H1 (cell line): ENCODE measurements at regions not wholly inside any gene's neighbourhood (a gene's known extent, or its start where the extent isn't known, plus 50 kb on each side); places are given as distances from the start of the nearest gene placed in this dataset.

ENCODE experiments used
- CTCF ChIA-PET: fragments of 300-600 bp; sonication (Branson Sonifier 250); formaldehyde crosslinking; loops from one replicate; lab custom pipeline; 2021; ENCODE audit not compliant: partially characterized antibody; lab: Charles Lee
- POLR2A ChIA-PET: fragments of 300-600 bp; sonication (Branson Sonifier 250); formaldehyde crosslinking; loops from one replicate; lab custom pipeline; 2021; ENCODE audit warnings: inconsistent platforms; ENCODE audit not compliant: partially characterized antibody; lab: Charles Lee
- DNase-seq, 2 experiments: peaks; one replicate each; pipeline versions ENCODE4 v3.0.0 to v3.0.0-alpha.2; 2010 to 2022; ENCODE audit warnings: low spot score in 2 of 2, low read depth in 1 of 2, mixed read lengths in 1 of 2
- FAIRE-seq: peaks from 2 replicates; lab custom pipeline; 2011; peaks lifted over from hg19 to GRCh38; lab: Jason Lieb, UNC
- H2AFZ ChIP-seq: 2 replicates; pipeline ENCODE4 v1.8.1; 2012; ENCODE audit warnings: low read length, inconsistent platforms
- H2AK5ac ChIP-seq: 2 replicates; pipeline ENCODE4 v1.6.1; 2013; ENCODE audit warnings: low read depth, low read length
- H2BK120ac ChIP-seq: replicated peaks from 2 replicates; pipeline ENCODE3; 2013; ENCODE audit warnings: low read depth, low read length, inconsistent platforms
- H2BK12ac ChIP-seq: 2 replicates; pipeline ENCODE4 v1.6.1; 2013; ENCODE audit warnings: low read depth, low read length
- H2BK15ac ChIP-seq: 2 replicates; pipeline ENCODE4 v1.6.1; 2013; ENCODE audit warnings: low read length
- H2BK20ac ChIP-seq: 2 replicates; pipeline ENCODE4 v1.6.1; 2013; ENCODE audit warnings: low read length
- H2BK5ac ChIP-seq: 2 replicates; pipeline ENCODE4 v1.6.1; 2013; ENCODE audit warnings: low read depth, low read length
- H3K14ac ChIP-seq: 2 replicates; pipeline ENCODE4 v1.6.1; 2013; ENCODE audit warnings: inconsistent platforms; ENCODE audit not compliant: insufficient read length
- H3K18ac ChIP-seq: 2 replicates; pipeline ENCODE4 v1.6.1; 2013; ENCODE audit warnings: low read length; ENCODE audit errors: extremely low read depth
- H3K23ac ChIP-seq: 2 replicates; pipeline ENCODE4 v1.6.1; 2013; ENCODE audit warnings: inconsistent platforms; ENCODE audit not compliant: insufficient read length
- H3K23me2 ChIP-seq: 2 replicates; pipeline ENCODE4 v1.6.1; 2013; ENCODE audit warnings: low read depth, low read length
- H3K27ac ChIP-seq: 2 replicates; pipeline ENCODE4 v1.6.1; 2011; ENCODE audit warnings: low read depth, low read length, inconsistent platforms
- H3K27me3 ChIP-seq, 4 experiments: replicated peaks in 1 of 4; 1 replicate in 1 of 4; 2 replicates in 3 of 4; pipeline versions ENCODE4 v1.6.1 to v1.8.1; 2011 to 2013; ENCODE audit warnings: low read length in 3 of 4, mild to moderate bottlenecking in 3 of 4, inconsistent platforms in 2 of 4, mixed read lengths in 2 of 4, moderate library complexity in 1 of 4; ENCODE audit not compliant: control insufficient read depth in 3 of 4, insufficient read depth in 3 of 4; ENCODE audit errors: extremely low read depth in 1 of 4
- H3K36me3 ChIP-seq, 4 experiments: 2 replicates each; pipeline versions ENCODE4 v1.6.1 to v1.8.1; 2011 to 2013; ENCODE audit warnings: mild to moderate bottlenecking in 4 of 4, low read length in 3 of 4, moderate library complexity in 2 of 4, control low read depth in 1 of 4, inconsistent platforms in 1 of 4; ENCODE audit not compliant: insufficient read depth in 4 of 4, control insufficient read depth in 2 of 4
- H3K4ac ChIP-seq: replicated peaks from 2 replicates; pipeline ENCODE3; 2013; ENCODE audit warnings: low read length, low read depth, mixed read lengths, inconsistent platforms; ENCODE audit not compliant: insufficient read length
- H3K4me1 ChIP-seq, 4 experiments: replicated peaks in 1 of 4; 1 replicate in 1 of 4; 2 replicates in 3 of 4; pipeline versions ENCODE4 v1.6.1 to v1.8.1; 2011 to 2013; ENCODE audit warnings: low read length in 3 of 4, inconsistent platforms in 2 of 4, mixed read lengths in 1 of 4; ENCODE audit not compliant: insufficient read depth in 4 of 4, control insufficient read depth in 3 of 4
- H3K4me2 ChIP-seq, 2 experiments: 2 replicates each; pipeline versions ENCODE4 v1.6.1 to v1.8.1; 2011 to 2013; ENCODE audit warnings: low read depth in 2 of 2, low read length in 2 of 2, control low read depth in 1 of 2, inconsistent platforms in 1 of 2, mild to moderate bottlenecking in 1 of 2; ENCODE audit not compliant: insufficient read depth in 1 of 2
- H3K4me3 ChIP-seq, 4 experiments: fragments of 200-600, 300-600 bp in 1 of 4; sonication (generic), shearing (Covaris generic), sonication (Bioruptor Twin) in 1 of 4; 2 replicates each; pipeline versions ENCODE4 v1.5.1 to v1.8.1; 2011 to 2016; ENCODE audit warnings: low read length in 4 of 4, low read depth in 3 of 4, control low read depth in 2 of 4, inconsistent platforms in 2 of 4, mild to moderate bottlenecking in 2 of 4, mixed read lengths in 1 of 4, moderate library complexity in 1 of 4; ENCODE audit not compliant: insufficient read depth in 2 of 4; ENCODE audit errors: extremely low read depth in 1 of 4
- H3K56ac ChIP-seq: replicated peaks from 2 replicates; pipeline ENCODE3; 2013; ENCODE audit warnings: low read depth, mild to moderate bottlenecking, mixed read lengths, low read length, inconsistent platforms; ENCODE audit not compliant: insufficient read length
- H3K79me1 ChIP-seq: 2 replicates; pipeline ENCODE4 v1.6.1; 2013; ENCODE audit warnings: low read depth, low read length, control low read depth
- H3K79me2 ChIP-seq, 2 experiments: 2 replicates each; pipeline versions ENCODE4 v1.6.1 to v1.8.1; 2012 to 2013; ENCODE audit warnings: low read length in 2 of 2, mild to moderate bottlenecking in 2 of 2, inconsistent platforms in 1 of 2; ENCODE audit not compliant: insufficient read depth in 2 of 2, control insufficient read depth in 1 of 2
- H3K9ac ChIP-seq, 4 experiments: replicated peaks in 1 of 4; 1 replicate in 1 of 4; 2 replicates in 3 of 4; pipeline versions ENCODE4 v1.6.1 to v1.8.1; 2011 to 2013; ENCODE audit warnings: low read depth in 3 of 4, low read length in 3 of 4, control low read depth in 2 of 4, mild to moderate bottlenecking in 2 of 4, moderate library complexity in 2 of 4, inconsistent platforms in 1 of 4; ENCODE audit errors: extremely low read depth in 1 of 4
- H3K9me3 ChIP-seq, 2 experiments: 2 replicates each; pipeline versions ENCODE4 v1.6.1 to v1.8.1; 2012 to 2013; ENCODE audit warnings: mild to moderate bottlenecking in 2 of 2, moderate library complexity in 2 of 2, control low read depth in 1 of 2, inconsistent platforms in 1 of 2, low read depth in 1 of 2, low read length in 1 of 2, mixed read lengths in 1 of 2; ENCODE audit not compliant: insufficient read depth in 2 of 2
- H4K20me1 ChIP-seq, 2 experiments: replicated peaks in 1 of 2; 2 replicates each; pipeline versions ENCODE3 to v1.8.1; 2011 to 2013; ENCODE audit warnings: inconsistent platforms in 2 of 2, low read length in 2 of 2, mild to moderate bottlenecking in 1 of 2; ENCODE audit not compliant: insufficient read depth in 2 of 2, control insufficient read depth in 1 of 2
- H4K5ac ChIP-seq: 2 replicates; pipeline ENCODE4 v1.6.1; 2013; ENCODE audit warnings: low read length, low read depth, mixed read lengths, inconsistent platforms; ENCODE audit not compliant: insufficient read length
- H4K8ac ChIP-seq: 2 replicates; pipeline ENCODE4 v1.8.0; 2013; ENCODE audit warnings: mild to moderate bottlenecking, moderate library complexity, low read length, inconsistent platforms; ENCODE audit not compliant: insufficient read depth; ENCODE audit errors: extremely low read depth
- H4K91ac ChIP-seq: replicated peaks from 2 replicates; pipeline ENCODE3; 2013; ENCODE audit warnings: low read length, mixed read lengths, inconsistent platforms; ENCODE audit not compliant: insufficient read length
- BACH1 ChIP-seq: IDR thresholded peaks from 2 replicates; pipeline ENCODE4 v1.6.1; 2012; ENCODE audit warnings: low read length, improper control_type of control experiment
- CTBP2 ChIP-seq: IDR thresholded peaks from 2 replicates; pipeline ENCODE4 v1.7.0; 2011; ENCODE audit warnings: borderline replicate concordance, mild to moderate bottlenecking, moderate library complexity, mixed read lengths, low read length; ENCODE audit not compliant: insufficient read depth, insufficient read length
- CTCF ChIP-seq, 3 experiments: IDR thresholded peaks; 1 replicate in 2 of 3; 2 replicates in 1 of 3; pipeline versions ENCODE4 v1.5.1 to v1.6.1; 2011; ENCODE audit warnings: low read length in 3 of 3, mild to moderate bottlenecking in 3 of 3, inconsistent platforms in 2 of 3, low read depth in 1 of 3, moderate library complexity in 1 of 3; ENCODE audit not compliant: insufficient read depth in 1 of 3; ENCODE audit errors: control extremely low read depth in 1 of 3
- GABPA ChIP-seq: IDR thresholded peaks from 2 replicates; pipeline ENCODE4 v1.6.1; 2011; ENCODE audit warnings: mild to moderate bottlenecking, low read length, moderate library complexity, borderline replicate concordance; ENCODE audit not compliant: insufficient read depth
- KDM1A ChIP-seq: fragments of 200-600, 300-600 bp; sonication (generic); IDR thresholded peaks from 2 replicates; pipeline ENCODE4 v1.7.1; 2016; ENCODE audit warnings: mild to moderate bottlenecking, low read length, borderline replicate concordance
- KDM4A ChIP-seq: IDR thresholded peaks from one replicate; pipeline ENCODE4 v1.7.1; 2012; ENCODE audit warnings: low read depth, mild to moderate bottlenecking, moderate library complexity, low read length, inconsistent platforms; ENCODE audit not compliant: severe bottlenecking
- KDM5A ChIP-seq: fragments of 200-600 bp; IDR thresholded peaks from 2 replicates; pipeline ENCODE4 v1.7.1; 2012; ENCODE audit warnings: mild to moderate bottlenecking, low read length, inconsistent platforms, mixed read lengths
- PHF8 ChIP-seq: fragments of 200-600 bp; sonication (generic); conservative IDR thresholded peaks from 2 replicates; pipeline ENCODE4 v1.7.1; 2012; ENCODE audit warnings: low read depth, mild to moderate bottlenecking, inconsistent platforms, low read length, moderate library complexity
- RAD21 ChIP-seq, 2 experiments: IDR thresholded peaks in 1 of 2; conservative IDR thresholded peaks in 1 of 2; 2 replicates each; pipeline ENCODE4 v1.6.1; 2011; ENCODE audit warnings: low read depth in 2 of 2, low read length in 2 of 2, improper control_type of control experiment in 1 of 2, inconsistent platforms in 1 of 2, mild to moderate bottlenecking in 1 of 2, moderate library complexity in 1 of 2
- RFX5 ChIP-seq: IDR thresholded peaks from 2 replicates; pipeline ENCODE4 v1.6.1; 2011; ENCODE audit warnings: low read depth, low read length, improper control_type of control experiment, borderline replicate concordance
- SRF ChIP-seq: IDR thresholded peaks from 2 replicates; pipeline ENCODE4 v1.6.1; 2011; ENCODE audit warnings: mild to moderate bottlenecking, low read depth, low read length, moderate library complexity
- WGBS, 2 experiments: shearing (Covaris generic) in 1 of 2; methylation state at CpG; one replicate each; pipeline versions ENCODE4 v1.1.6 to v1.1.7; 2013 to 2015; ENCODE audit warnings: low lambda C conversion rate in 2 of 2, mixed read lengths in 2 of 2, inconsistent platforms in 1 of 2, low coverage in 1 of 2, missing lambda C conversion rate in 1 of 2; ENCODE audit not compliant: insufficient replicate concordance in 2 of 2, insufficient coverage in 1 of 2, insufficient read length in 1 of 2; ENCODE audit errors: extremely low coverage in 1 of 2, missing lambda C conversion rate in 1 of 2; 5-methylcytosine and 5-hydroxymethylcytosine counted together

- Histone ChIP-seq H4K91ac (no peak overlapping the region), H3K36me3 (no peaks in the 10 kb centered on the region), H3K4me3 (no peak overlapping the region), H2AFZ (no peak overlapping the region), H3K14ac (no peak overlapping the region), H4K20me1 (no peaks in the 10 kb centered on the region), H4K5ac (no peak overlapping the region), H2BK12ac (no peak overlapping the region), H3K27ac (no peak overlapping the region), H3K79me1 (no peaks in the 10 kb centered on the region), H4K8ac (no peak overlapping the region), H2BK15ac (no peak overlapping the region), H3K23ac (no peak overlapping the region), H3K4me2 (no peak overlapping the region), H3K23me2 (no peaks in the 10 kb centered on the region), H3K4ac (no peak overlapping the region), H2BK120ac (no peak overlapping the region), H2BK5ac (no peak overlapping the region), H2AK5ac (no peak overlapping the region), H3K56ac (no peak overlapping the region), H3K9me3 (no peaks in the 10 kb centered on the region), H3K9ac (no peak overlapping the region), H3K4me1 (no peaks in the 10 kb centered on the region), H3K27me3 (no peaks in the 10 kb centered on the region), H3K79me2 (no peaks in the 10 kb centered on the region), H2BK20ac (no peak overlapping the region), H3K18ac (no peak overlapping the region)
- FAIRE-seq, result no peak
- POLR2A ChIA-PET, result no interaction called here
- WGBS, 2 experiments, result 85% methylated on average over 3 of the region's 3 CpGs; no CpG with 5 or more reads in 1 of the 2 experiments
- CTCF ChIA-PET, result interaction anchor here (1.2 kb wide), 1 partner anchor 9 kb away, joined by 4 read pairs; no protein-coding TSS in a partner anchor
- no peak for DNase-seq
- TF ChIP-seq PHF8 (no peak), CTCF (IDR thresholded peaks at IDR 0.05; ENCODE audit: control extremely low read depth in 1 of 3, insufficient read depth in 1 of 3, low read depth in 1 of 3, low read length in 3 of 3) (no peak), KDM1A (no peak), KDM4A (no peak), KDM5A (no peak), GABPA (no peak), BACH1 (no peak), RAD21 (IDR thresholded peaks at IDR 0.05 in 1 of 2, conservative IDR thresholded peaks at IDR 0.05 in 1 of 2; ENCODE audit: low read depth in 2 of 2, low read length in 2 of 2) (no peak), RFX5 (no peak), SRF (no peak), CTBP2 (no peak)
These were observed 330.7 kb upstream of the ASIC2 start for GRCh38 chr17:33623841-33624240.
